ENCODE measurements at regions not wholly inside any gene's neighbourhood (a gene's known extent, or its start where the extent isn't known, plus 50 kb on each side); places are given as distances from the start of the nearest gene placed in this dataset.

DNA sequence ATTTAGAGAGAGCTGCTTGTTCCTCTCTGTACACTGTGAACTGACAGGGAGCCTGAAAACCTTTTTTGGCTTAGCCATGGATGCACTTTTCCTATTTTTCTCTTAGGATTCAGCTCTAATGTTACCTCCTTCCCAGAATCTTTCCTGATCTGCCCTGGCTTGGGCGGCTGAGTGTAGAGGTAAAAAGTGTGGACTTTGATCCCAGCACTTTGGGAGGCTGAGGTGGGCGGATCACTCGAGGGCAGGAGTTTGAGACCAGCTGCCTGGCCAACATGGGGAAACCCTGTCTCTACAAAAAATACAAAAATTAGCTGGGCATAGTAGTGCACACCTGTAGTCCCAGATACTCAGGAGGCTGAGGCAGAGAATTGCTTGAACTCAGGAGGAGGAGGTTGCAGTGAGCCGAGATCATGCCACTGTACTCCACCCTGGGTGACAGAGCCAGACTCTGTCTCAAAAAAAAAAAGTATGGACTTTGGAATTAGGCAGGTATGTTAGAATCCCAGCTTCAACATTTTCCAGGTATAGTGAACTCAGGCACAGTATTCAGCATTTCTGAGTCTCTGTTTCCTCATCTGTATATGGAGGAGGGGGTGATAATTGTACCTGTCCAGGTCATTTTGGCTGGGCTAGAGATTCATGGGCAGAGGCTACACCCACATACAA, 212.5 kb upstream of the EEF2KMT start:
- TF ChIP-seq TAF1 (IDR thresholded peaks at IDR 0.05; ENCODE audit: borderline replicate concordance, low read depth, low read length) (no peak), POLR2AphosphoS5 (IDR thresholded peaks at IDR 0.05; ENCODE audit: low read depth, low read length) (no peak)

Data from GM12892 (cell line).